ENCODE measurements at regions not wholly inside any gene's neighbourhood (a gene's known extent, or its start where the extent isn't known, plus 50 kb on each side); places are given as distances from the start of the nearest gene placed in this dataset.

DNA sequence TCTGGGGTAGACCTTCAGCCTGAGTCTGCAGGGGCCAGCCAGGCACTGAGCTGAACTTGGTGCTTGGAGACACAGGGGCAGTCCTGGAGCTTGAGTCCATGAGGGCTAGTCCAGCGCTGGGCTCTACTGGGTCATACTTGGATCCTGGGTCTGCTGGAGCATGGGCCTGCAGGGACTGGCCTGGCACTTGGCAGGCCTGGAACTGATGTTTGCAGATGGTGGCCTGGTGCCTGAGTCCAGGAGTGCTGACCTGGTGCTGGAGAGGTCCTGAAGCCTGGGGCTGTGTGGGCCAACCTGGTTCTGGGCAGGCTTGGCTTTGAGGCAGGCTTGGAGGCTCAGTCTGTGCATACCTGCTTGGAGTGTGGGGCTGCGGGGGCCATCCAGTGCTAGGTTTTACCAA is 143.4 kb upstream of the DSCAM start:
- H3K4me1 ChIP-seq (ENCODE audit: insufficient read depth, low read length, poor library complexity, severe bottlenecking): no peaks in the 10 kb centered on the region
- H3K36me3 ChIP-seq (ENCODE audit: insufficient read depth, low read length): no peaks in the 10 kb centered on the region
- H4K20me1 ChIP-seq (ENCODE audit: insufficient read depth, low read length): no peaks in the 10 kb centered on the region
- DNase-seq (ENCODE audit: low spot score): no peak
- H3K4me2 ChIP-seq (ENCODE audit: low read length): no peak overlapping the region
- intact Hi-C loops (cut with micrococcal nuclease; ENCODE audit: unreplicated experiment): no loop called here
- H3K4me3 ChIP-seq (ENCODE audit: low read depth, low read length, poor library complexity, severe bottlenecking): no peak overlapping the region
- H2AFZ ChIP-seq (ENCODE audit: low read length): no peak overlapping the region
- H3K9me2 ChIP-seq (ENCODE audit: insufficient read depth, low read length): no peaks in the 10 kb centered on the region
- no TSS peak for BruUV-seq (replicated peaks)
- POLR2A ChIA-PET: no interaction called here
- CTCF ChIA-PET (ENCODE audit: unreplicated experiment): no interaction called here
- no peak overlapping the region for H3K27ac ChIP-seq (ENCODE audit: low read depth, low read length, poor library complexity, severe bottlenecking)
- H3K79me2 ChIP-seq (ENCODE audit: insufficient read depth, low read depth, low read length): no peaks in the 10 kb centered on the region
- TF ChIP-seq, protein P1, sequence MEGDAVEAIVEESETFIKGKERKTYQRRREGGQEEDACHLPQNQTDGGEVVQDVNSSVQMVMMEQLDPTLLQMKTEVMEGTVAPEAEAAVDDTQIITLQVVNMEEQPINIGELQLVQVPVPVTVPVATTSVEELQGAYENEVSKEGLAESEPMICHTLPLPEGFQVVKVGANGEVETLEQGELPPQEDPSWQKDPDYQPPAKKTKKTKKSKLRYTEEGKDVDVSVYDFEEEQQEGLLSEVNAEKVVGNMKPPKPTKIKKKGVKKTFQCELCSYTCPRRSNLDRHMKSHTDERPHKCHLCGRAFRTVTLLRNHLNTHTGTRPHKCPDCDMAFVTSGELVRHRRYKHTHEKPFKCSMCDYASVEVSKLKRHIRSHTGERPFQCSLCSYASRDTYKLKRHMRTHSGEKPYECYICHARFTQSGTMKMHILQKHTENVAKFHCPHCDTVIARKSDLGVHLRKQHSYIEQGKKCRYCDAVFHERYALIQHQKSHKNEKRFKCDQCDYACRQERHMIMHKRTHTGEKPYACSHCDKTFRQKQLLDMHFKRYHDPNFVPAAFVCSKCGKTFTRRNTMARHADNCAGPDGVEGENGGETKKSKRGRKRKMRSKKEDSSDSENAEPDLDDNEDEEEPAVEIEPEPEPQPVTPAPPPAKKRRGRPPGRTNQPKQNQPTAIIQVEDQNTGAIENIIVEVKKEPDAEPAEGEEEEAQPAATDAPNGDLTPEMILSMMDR (conservative IDR thresholded peaks at IDR 0.05; ENCODE audit: low read length): no peak
- no peaks in the 10 kb centered on the region for H3K9me3 ChIP-seq (ENCODE audit: low read length)

DNA sequence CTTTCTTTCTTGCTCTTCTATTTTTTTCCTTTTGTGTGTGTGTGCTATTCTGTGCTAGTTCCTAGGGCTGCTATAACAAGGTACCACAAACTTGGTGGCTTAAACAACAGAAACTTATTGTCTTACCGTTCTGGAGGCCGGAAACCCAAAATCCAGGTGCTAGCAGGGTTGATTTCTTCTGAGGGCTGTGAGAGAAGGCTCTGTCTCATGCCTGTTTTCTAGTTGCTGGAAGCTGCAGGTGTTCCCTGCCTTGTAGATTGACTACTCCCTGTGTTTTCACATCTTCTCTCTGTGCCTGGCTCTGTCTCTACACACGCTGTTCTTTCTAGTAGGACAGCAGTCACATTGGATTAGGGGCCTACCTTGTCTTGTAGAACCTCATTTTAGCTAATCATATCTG is 150.9 kb upstream of the DSCAM start:
- no peaks in the 10 kb centered on the region for H3K79me2 ChIP-seq (ENCODE audit: insufficient read depth, low read depth, low read length)
- no peak for TF ChIP-seq EZH2phosphoT487 (IDR thresholded peaks at IDR 0.05; ENCODE audit: borderline replicate concordance, low read depth, low read length)
- TF ChIP-seq, protein P1 (conservative IDR thresholded peaks at IDR 0.05; ENCODE audit: low read length): no peak
- ChIA-PET POLR2A (no interaction called here), CTCF (ENCODE audit: unreplicated experiment) (no interaction called here)
- H4K20me1 ChIP-seq (ENCODE audit: insufficient read depth, low read length): no peaks in the 10 kb centered on the region
- H3K4me2 ChIP-seq (ENCODE audit: low read length): no peak overlapping the region
- H3K36me3 ChIP-seq (ENCODE audit: insufficient read depth, low read length): no peaks in the 10 kb centered on the region
- BruUV-seq (replicated peaks): no TSS peak
- intact Hi-C loops (cut with micrococcal nuclease; ENCODE audit: unreplicated experiment): no loop called here
- no peak overlapping the region for H3K4me3 ChIP-seq (ENCODE audit: low read depth, low read length, poor library complexity, severe bottlenecking)
- no peaks in the 10 kb centered on the region for H3K4me1 ChIP-seq (ENCODE audit: insufficient read depth, low read length, poor library complexity, severe bottlenecking)
- DNase-seq (ENCODE audit: low spot score): no peak
- H2AFZ ChIP-seq (ENCODE audit: low read length): no peak overlapping the region
- H3K9me3 ChIP-seq (ENCODE audit: low read length): 0 out of 2 replicates have a peak, but pooled peaks cover 4% of the 10 kb centered on the region
- H3K9me2 ChIP-seq (ENCODE audit: insufficient read depth, low read length): no peaks in the 10 kb centered on the region
- H3K27ac ChIP-seq (ENCODE audit: low read depth, low read length, poor library complexity, severe bottlenecking): no peak overlapping the region

DNA sequence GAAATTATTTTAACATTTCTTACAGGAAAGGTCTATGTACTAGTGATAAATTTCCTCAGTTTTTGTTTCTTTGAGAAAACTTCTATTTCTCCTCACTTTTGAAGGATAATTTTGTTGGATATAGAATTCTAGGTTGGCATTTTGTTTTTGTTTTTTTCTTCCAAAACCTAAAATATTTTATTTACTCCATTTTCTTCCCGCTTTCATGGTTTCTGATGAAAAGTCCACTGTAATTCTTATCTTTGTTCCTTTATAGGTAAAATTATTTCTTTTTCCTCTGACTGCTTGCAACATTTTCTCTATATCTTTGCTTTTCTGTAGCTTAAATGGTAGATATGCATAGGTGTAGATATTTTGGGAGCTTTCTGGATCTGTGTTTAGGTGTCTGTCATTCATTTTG is 153.9 kb upstream of the DSCAM start:
- no peak overlapping the region for H2AFZ ChIP-seq (ENCODE audit: low read length)
- H3K4me1 ChIP-seq (ENCODE audit: insufficient read depth, low read length, poor library complexity, severe bottlenecking): no peaks in the 10 kb centered on the region
- H4K20me1 ChIP-seq (ENCODE audit: insufficient read depth, low read length): no peaks in the 10 kb centered on the region
- TF ChIP-seq EZH2phosphoT487 (IDR thresholded peaks at IDR 0.05; ENCODE audit: borderline replicate concordance, low read depth, low read length): no peak
- TF ChIP-seq, protein P1 (conservative IDR thresholded peaks at IDR 0.05; ENCODE audit: low read length): no peak
- H3K79me2 ChIP-seq (ENCODE audit: insufficient read depth, low read depth, low read length): no peaks in the 10 kb centered on the region
- H3K9me3 ChIP-seq (ENCODE audit: low read length): 0 out of 2 replicates have a peak, but pooled peaks cover 4% of the 10 kb centered on the region
- POLR2A ChIA-PET: no interaction called here
- no TSS peak for BruUV-seq (replicated peaks)
- CTCF ChIA-PET (ENCODE audit: unreplicated experiment): no interaction called here
- DNase-seq (ENCODE audit: low spot score): no peak
- no peak overlapping the region for H3K4me3 ChIP-seq (ENCODE audit: low read depth, low read length, poor library complexity, severe bottlenecking)
- no peak overlapping the region for H3K4me2 ChIP-seq (ENCODE audit: low read length)
- no peak overlapping the region for H3K27ac ChIP-seq (ENCODE audit: low read depth, low read length, poor library complexity, severe bottlenecking)
- H3K9me2 ChIP-seq (ENCODE audit: insufficient read depth, low read length): no peaks in the 10 kb centered on the region
- intact Hi-C loops (cut with micrococcal nuclease; ENCODE audit: unreplicated experiment): no loop called here
- no peaks in the 10 kb centered on the region for H3K36me3 ChIP-seq (ENCODE audit: insufficient read depth, low read length)
